Neural progenitor cell (in vitro differentiated cells): ENCODE measurements at regions not wholly inside any gene's neighbourhood (a gene's known extent, or its start where the extent isn't known, plus 50 kb on each side); places are given as distances from the start of the nearest gene placed in this dataset.

Experiments used
- CTCF ChIP-seq: fragments of 200-600 bp; sonication (generic); IDR thresholded peaks from 2 replicates; pipeline ENCODE4 v1.5.1; 2017; ENCODE audit warnings: antibody characterized with exemption, mild to moderate bottlenecking
- EZH2 ChIP-seq: fragments of 200-600 bp; sonication (generic); IDR thresholded peaks from 2 replicates; pipeline ENCODE4 v1.6.1; 2017; ENCODE audit warnings: antibody characterized with exemption, mild to moderate bottlenecking, moderate library complexity
- EZH2phosphoT487 ChIP-seq: fragments of 200-600 bp; sonication (generic); IDR thresholded peaks from 2 replicates; pipeline ENCODE4 v1.6.1; 2017; ENCODE audit warnings: antibody characterized with exemption

- TF ChIP-seq CTCF (no peak), EZH2 (no peak), EZH2phosphoT487 (no peak)
Measured at GRCh38 chr14:104262515-104263514, 124.4 kb downstream of the KIF26A start.
